ENCODE measurements at regions not wholly inside any gene's neighbourhood (a gene's known extent, or its start where the extent isn't known, plus 50 kb on each side); places are given as distances from the start of the nearest gene placed in this dataset.

- TF ChIP-seq CTCF (IDR thresholded peaks at IDR 0.05), result no peak
- no peak for TF ChIP-seq ATF3 (CRISPR knock-in tag; conservative IDR thresholded peaks at IDR 0.05)
- no peak for TF ChIP-seq MLX (CRISPR knock-in tag; IDR thresholded peaks at IDR 0.05)
- no peak for TF ChIP-seq AFF4 (CRISPR knock-in tag; IDR thresholded peaks at IDR 0.05; ENCODE audit: borderline replicate concordance)
- no peak for TF ChIP-seq CREB1 (CRISPR knock-in tag; IDR thresholded peaks at IDR 0.05)
- no peak for TF ChIP-seq ATF6 (CRISPR knock-in tag; IDR thresholded peaks at IDR 0.05)
- no peak for TF ChIP-seq FOXP4 (CRISPR knock-in tag; IDR thresholded peaks at IDR 0.05)
- no peak for TF ChIP-seq USF2 (CRISPR knock-in tag; IDR thresholded peaks at IDR 0.05)
- TF ChIP-seq STAT6 (CRISPR knock-in tag; conservative IDR thresholded peaks at IDR 0.05; ENCODE audit: low read depth), result no peak
- TF ChIP-seq ELF4 (CRISPR knock-in tag; IDR thresholded peaks at IDR 0.05; ENCODE audit: low read depth), result no peak
- TF ChIP-seq CBFB (CRISPR knock-in tag; IDR thresholded peaks at IDR 0.05; ENCODE audit: low read depth), result no peak
These were observed 362.4 kb upstream of the LRATD1 start for GRCh38 chr2:14270036-14270582.

Measured in WTC11 (cell line).